Bronchial epithelial cell (primary cell): ENCODE measurements at regions not wholly inside any gene's neighbourhood (a gene's known extent, or its start where the extent isn't known, plus 50 kb on each side); places are given as distances from the start of the nearest gene placed in this dataset.

Experiments used
- DNase-seq: peaks from one replicate; pipeline ENCODE4 v3.0.0-alpha.2; 2010; ENCODE audit warnings: low read depth
- FAIRE-seq: peaks from 2 replicates; lab custom pipeline; 2011; peaks lifted over from hg19 to GRCh38; lab: Jason Lieb, UNC
- H3K27me3 ChIP-seq: 2 replicates; pipeline ENCODE4 v1.5.1; 2011; ENCODE audit warnings: low read length; ENCODE audit not compliant: control insufficient read depth, insufficient read depth
- H3K36me3 ChIP-seq: 2 replicates; pipeline ENCODE4 v1.5.1; 2011; ENCODE audit warnings: low read length; ENCODE audit not compliant: control insufficient read depth, insufficient read depth
- H3K4me3 ChIP-seq: 2 replicates; pipeline ENCODE4 v1.5.1; 2011; ENCODE audit warnings: mild to moderate bottlenecking, low read depth, low read length, control low read depth
- TF ChIP-seq, protein P1 (sequence below): IDR thresholded peaks from 2 replicates; pipeline ENCODE4 v1.5.1; 2011; ENCODE audit warnings: mild to moderate bottlenecking, moderate library complexity, low read length, control low read depth, inconsistent platforms; ENCODE audit not compliant: insufficient read depth, severe bottlenecking

DNA sequence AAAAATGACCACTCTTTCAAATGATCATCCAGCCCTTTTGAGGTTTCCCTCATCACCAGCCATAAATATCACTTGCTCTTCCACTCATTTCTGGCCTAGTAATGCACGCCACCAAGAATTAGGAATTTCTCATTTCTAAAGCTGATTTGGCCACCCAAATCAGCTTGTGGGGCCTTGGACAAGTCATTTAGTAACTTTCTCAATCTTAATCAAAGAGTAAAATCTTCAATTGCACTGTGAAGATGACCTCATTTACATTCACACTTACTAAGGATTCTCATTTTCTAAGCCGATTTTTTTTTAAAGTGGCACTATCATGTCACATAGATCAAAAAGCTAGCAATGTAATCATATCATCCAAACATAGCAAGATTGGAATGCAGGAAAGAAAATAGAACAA, 150.0 kb upstream of the HHIP start:
- FAIRE-seq (no peak), DNase-seq (no peak)
- no peaks in the 10 kb centered on the region for H3K36me3 ChIP-seq
- H3K4me3 ChIP-seq, result no peak overlapping the region
- no peaks in the 10 kb centered on the region for H3K27me3 ChIP-seq
- TF ChIP-seq, protein P1, sequence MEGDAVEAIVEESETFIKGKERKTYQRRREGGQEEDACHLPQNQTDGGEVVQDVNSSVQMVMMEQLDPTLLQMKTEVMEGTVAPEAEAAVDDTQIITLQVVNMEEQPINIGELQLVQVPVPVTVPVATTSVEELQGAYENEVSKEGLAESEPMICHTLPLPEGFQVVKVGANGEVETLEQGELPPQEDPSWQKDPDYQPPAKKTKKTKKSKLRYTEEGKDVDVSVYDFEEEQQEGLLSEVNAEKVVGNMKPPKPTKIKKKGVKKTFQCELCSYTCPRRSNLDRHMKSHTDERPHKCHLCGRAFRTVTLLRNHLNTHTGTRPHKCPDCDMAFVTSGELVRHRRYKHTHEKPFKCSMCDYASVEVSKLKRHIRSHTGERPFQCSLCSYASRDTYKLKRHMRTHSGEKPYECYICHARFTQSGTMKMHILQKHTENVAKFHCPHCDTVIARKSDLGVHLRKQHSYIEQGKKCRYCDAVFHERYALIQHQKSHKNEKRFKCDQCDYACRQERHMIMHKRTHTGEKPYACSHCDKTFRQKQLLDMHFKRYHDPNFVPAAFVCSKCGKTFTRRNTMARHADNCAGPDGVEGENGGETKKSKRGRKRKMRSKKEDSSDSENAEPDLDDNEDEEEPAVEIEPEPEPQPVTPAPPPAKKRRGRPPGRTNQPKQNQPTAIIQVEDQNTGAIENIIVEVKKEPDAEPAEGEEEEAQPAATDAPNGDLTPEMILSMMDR, result no peak

DNA sequence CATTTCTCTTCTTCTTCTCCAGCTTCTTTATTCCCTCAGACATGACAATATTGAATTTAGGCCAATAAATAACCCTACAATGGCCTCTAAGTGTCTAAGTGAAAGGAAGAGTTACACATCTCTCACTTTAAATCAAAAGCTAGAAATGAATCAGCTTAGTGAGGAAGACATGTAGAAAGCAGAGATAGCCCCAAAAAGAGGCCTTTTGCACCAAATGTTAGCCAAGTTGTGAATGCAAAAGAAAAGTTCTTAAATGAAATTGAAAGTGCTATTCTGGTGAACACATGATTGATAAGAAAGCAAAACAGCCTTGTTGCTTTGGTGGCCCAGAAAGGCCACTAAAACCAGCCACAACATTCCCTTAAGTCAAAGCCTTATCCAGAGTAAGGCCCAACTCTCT, 146.2 kb upstream of the HHIP start:
- FAIRE-seq, result no peak
- H3K4me3 ChIP-seq, result no peak overlapping the region
- H3K27me3 ChIP-seq, result no peaks in the 10 kb centered on the region
- TF ChIP-seq, protein P1, result no peak
- H3K36me3 ChIP-seq, result no peaks in the 10 kb centered on the region
- no peak for DNase-seq

DNA sequence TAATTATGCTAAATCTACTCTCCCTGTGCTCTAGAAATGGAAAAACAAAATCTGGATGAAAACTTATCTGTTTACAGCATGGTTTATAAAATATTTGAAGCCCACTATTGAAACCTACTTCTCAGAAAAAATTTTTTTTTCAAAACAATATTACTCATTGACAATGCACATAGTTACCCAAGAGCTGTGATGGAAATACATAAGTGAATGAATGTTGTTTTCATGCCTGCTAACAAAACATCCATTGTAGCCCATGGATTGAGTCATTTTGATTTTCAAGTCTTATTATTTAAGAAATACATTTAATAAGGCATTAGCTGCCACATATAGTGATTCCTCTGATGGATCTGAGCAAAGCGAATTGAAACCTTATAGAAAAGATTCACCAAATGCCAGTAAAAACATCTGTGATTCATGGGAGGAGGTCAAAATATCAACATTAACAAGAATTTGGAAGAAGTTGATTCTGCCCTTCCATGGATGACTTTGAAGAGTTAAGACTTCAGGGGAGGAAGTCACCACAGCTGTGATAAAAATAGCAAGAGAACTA, 144.7 kb upstream of the HHIP start:
- no peak for DNase-seq
- Histone ChIP-seq H3K4me3 (no peak overlapping the region), H3K27me3 (no peaks in the 10 kb centered on the region), H3K36me3 (no peaks in the 10 kb centered on the region)
- no peak for FAIRE-seq
- TF ChIP-seq, protein P1, result no peak

DNA sequence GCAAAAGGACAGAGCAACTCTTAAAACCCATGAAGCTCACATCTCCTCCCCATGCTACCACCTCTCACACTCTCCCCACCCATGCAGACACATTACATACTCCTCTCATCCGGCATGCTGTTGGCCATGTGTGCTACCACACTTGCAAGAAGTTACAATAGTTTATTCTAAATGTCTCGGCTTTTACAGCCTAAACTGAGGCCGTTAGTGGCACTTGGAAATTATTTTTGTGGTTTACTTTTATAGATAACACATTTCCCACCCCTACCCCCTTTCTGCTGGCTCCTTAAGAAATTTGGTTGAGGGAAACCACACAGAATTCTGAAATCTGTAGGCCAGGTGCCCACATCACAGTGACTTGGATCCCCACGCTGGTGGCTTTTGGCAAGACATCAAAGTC, 141.1 kb upstream of the HHIP start:
- no peak for DNase-seq
- TF ChIP-seq, protein P1, result no peak
- H3K4me3 ChIP-seq, result no peak overlapping the region
- H3K27me3 ChIP-seq, result no peaks in the 10 kb centered on the region
- H3K36me3 ChIP-seq, result no peaks in the 10 kb centered on the region
- FAIRE-seq, result no peak

DNA sequence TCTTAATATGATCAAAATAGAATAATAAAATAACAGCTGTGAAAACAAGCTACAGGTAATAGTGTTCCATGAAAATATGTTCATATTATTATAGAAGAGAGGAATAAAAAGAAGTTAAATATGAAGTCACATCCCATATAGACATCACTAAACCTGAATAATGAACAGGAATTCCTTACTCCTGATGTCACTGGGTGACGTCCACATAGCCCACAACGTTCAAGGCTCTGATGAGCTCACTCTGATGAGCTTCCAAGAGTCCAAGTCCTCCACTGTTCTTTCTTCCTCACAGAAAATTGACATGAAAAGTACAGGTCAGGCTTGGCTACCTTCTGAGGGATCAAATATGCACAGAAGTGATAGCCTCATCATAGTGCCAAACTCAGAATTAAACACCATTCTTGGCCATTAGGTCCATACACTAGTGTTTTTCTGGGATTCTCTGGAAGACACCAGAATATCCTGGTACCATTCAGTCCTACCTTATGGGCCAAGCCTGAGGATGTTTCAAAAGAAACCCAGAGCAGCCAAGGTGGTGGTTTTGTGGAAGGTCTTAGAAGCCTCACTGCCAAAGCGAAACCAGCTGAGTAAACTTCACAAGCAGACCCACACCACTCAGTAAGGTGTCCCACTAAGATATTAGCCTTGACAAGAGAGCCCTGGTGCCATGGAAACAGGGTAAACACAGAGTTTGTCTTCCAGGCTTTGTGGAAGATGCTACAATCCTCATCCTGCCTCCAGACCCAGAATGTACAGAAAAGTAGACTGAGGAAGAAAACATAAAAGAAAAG, 138.4 kb upstream of the HHIP start:
- Histone ChIP-seq H3K4me3 (no peak overlapping the region), H3K27me3 (no peaks in the 10 kb centered on the region), H3K36me3 (no peaks in the 10 kb centered on the region)
- DNase-seq (peak; percentile 13), FAIRE-seq (no peak)
- TF ChIP-seq, protein P1, result no peak
